COLO668 (cell line): ENCODE measurements at regions not wholly inside any gene's neighbourhood (a gene's known extent, or its start where the extent isn't known, plus 50 kb on each side); places are given as distances from the start of the nearest gene placed in this dataset.
"Not testable (repeated sequence)": the region's sequence is repeated elsewhere in the genome, so short reads cannot be mapped to it uniquely, and the experiment has no call there.

ENCODE experiments used
- DNase-seq: peaks from one replicate; lab custom pipeline; 2025; ENCODE audit not compliant: unreplicated experiment; lab: John Stamatoyannopoulos, UW

GRCh38 chr14:71384007-71384845 is 477.0 kb downstream of the PCNX1 start:
- DNase-seq, result no peak

GRCh38 chr14:71387753-71388152 is 480.5 kb downstream of the PCNX1 start:
- DNase-seq, result no peak

GRCh38 chr14:71388336-71388735 is 481.1 kb downstream of the PCNX1 start:
- no peak for DNase-seq

GRCh38 chr14:71388862-71389261 is 481.6 kb downstream of the PCNX1 start:
- DNase-seq, result no peak

- no peak for DNase-seq
Observed at GRCh38 chr14:71394386-71394785, 487.1 kb downstream of the PCNX1 start.

- DNase-seq, result no peak
Observed at GRCh38 chr14:71395151-71395604, 487.9 kb downstream of the PCNX1 start.

GRCh38 chr14:71395636-71396035 is 488.4 kb downstream of the PCNX1 start:
- no peak for DNase-seq

GRCh38 chr14:71396050-71396677 is 488.9 kb downstream of the PCNX1 start:
- no peak for DNase-seq

GRCh38 chr14:71397371-71397770 is 490.1 kb downstream of the PCNX1 start:
- DNase-seq, result no peak

- DNase-seq, result no peak
Observed at GRCh38 chr14:71398450-71398849, 491.2 kb downstream of the PCNX1 start.

- no peak for DNase-seq
Observed at GRCh38 chr14:71399057-71399487, 491.8 kb downstream of the PCNX1 start.

- no peak for DNase-seq
Observed at GRCh38 chr14:71400871-71401321, 493.6 kb downstream of the PCNX1 start.

GRCh38 chr14:71402415-71402814 is 495.2 kb downstream of the PCNX1 start:
- not testable (repeated sequence) for DNase-seq

GRCh38 chr14:71403656-71404055 is 496.4 kb downstream of the PCNX1 start:
- peak; percentile 25 for DNase-seq

- DNase-seq, result no peak
Observed at GRCh38 chr14:71405676-71406075, 498.4 kb downstream of the PCNX1 start.

- DNase-seq, result no peak
Observed at GRCh38 chr14:71408362-71409030, 501.2 kb downstream of the PCNX1 start.

GRCh38 chr14:71410578-71411284 is 503.5 kb downstream of the PCNX1 start:
- DNase-seq, result no peak

GRCh38 chr14:71411285-71411595 is 504.0 kb downstream of the PCNX1 start:
- no peak for DNase-seq

- DNase-seq, result no peak
Observed at GRCh38 chr14:71411738-71412137, 504.5 kb downstream of the PCNX1 start.

GRCh38 chr14:71414631-71415403 is 507.6 kb downstream of the PCNX1 start:
- DNase-seq, result no peak

- no peak for DNase-seq
Observed at GRCh38 chr14:71415404-71415690, 508.1 kb downstream of the PCNX1 start.
